ENCODE measurements at regions not wholly inside any gene's neighbourhood (a gene's known extent, or its start where the extent isn't known, plus 50 kb on each side); places are given as distances from the start of the nearest gene placed in this dataset.

DNA sequence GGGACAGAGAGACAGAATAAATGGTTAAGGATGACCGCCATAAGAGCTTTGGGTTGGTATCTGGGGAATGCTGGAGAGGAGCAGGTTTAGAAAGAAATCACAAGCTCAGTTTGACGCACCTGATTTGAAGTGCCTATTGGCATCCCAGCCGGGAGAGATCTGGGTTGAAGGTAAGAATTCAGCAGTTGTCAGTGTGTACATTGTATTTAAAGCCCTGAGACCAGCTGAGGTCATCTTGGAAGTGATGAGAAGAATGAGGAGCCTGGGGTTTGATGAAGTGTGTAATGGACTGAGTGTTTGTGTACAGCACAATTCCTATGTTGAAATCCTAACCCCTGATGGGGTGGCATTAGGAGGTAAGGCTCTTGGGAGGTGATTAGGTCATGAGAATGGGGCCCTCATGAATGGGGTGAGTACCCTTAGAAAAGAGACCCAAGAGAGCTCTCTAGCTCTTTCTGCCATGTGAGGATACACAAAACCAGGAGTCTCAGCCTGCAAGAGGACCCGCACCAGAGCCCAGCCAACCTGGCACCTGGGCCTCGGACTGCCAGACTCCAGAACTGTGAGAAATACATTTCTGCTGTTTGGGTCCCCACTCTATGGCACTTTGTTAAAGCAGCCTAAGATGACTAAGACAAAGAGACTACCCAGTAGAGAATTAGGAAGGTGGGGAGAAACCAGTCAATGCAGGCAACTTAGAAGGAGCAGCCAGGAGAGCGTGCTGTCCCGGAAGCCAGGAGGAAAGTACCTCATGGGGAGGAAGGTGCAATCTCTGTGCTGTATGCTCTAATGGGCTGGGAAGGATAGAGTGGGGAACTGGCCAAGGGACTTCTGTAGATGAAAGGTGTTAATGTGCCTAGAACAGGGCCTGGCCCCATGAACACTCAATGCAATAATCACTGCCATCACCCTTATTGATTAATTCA lies 133.7 kb upstream of the SLC24A3 start:
- no peak for DNase-seq (ENCODE audit: low read depth)

DNA sequence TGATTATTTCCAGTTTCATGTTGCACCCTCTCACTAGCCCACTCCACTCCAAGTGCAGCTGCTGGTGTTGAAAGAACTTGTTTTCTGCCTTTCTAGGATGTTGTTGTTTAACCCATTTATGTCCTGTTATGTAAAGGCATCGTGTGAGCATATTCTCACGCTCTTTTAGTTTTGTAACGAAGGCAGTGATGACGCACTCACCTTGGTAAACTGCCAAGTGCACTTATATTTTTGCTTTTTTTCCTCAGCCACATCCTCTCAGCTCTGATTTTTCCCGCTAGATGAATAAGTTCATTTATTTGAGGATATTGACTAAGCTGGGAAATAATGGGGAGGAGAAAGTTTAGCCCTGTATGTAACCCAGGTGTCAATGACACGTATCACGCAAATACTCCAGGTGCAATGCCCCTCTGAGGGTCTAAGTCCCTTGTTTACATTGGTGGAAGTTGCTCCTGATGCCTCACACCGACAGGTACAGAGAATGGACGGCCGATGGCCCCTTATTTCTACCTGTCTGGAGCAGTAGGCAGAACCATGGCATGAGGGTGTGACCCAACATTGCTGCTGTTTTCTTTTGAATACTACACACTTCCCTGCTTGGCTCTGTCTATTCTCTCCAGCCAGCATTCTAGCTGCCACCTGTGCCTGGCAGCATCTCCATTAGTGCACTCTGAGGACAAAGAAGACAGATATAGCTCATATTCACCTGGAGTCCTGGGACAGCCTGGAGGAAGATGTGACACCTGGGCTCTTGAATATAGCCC lies 132.7 kb upstream of the SLC24A3 start:
- no peak for DNase-seq (ENCODE audit: low read depth)

DNA sequence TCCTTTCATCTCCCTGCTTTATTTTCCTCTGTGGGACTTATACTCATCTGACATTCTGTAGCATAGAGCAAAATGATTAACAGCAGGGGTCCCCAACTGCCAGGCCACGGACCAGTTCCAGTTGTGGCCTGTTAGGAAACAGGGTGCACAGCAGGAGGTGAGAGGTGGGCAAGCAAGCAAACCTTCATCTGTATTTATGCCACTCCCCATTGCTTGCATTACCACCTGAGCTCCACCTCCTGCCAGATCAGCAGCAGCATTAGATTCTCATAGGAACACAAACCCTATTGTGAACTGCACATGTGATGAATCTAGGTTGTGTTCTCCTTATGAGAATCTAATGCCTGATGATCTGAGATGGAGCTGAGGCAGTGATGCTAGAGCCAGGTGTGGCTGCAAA lies 130.5 kb upstream of the SLC24A3 start:
- no peak for DNase-seq (ENCODE audit: low read depth)

DNA sequence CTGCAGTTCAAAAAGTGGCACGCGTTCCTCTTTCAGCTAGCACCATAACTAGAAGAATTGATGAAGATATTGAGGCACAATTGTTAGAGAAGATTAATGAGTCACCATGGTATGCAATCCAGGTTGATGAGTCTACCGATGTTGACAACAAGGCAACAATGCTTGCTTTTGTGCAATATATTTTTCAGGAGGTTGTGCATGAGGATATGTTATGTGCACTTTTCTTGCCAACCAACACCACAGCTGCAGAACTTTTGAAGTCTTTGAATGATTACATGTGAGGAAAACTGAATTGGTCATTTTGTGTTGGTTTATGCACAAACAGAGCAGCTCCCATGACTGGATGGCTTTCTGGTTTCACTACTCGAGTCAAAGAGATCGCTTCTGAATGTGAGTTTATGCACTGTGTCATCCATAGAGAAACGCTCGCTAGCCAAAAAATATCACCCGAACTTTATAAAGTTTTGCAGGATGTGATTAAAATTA lies 129.3 kb upstream of the SLC24A3 start:
- DNase-seq (ENCODE audit: low read depth): no peak

DNA sequence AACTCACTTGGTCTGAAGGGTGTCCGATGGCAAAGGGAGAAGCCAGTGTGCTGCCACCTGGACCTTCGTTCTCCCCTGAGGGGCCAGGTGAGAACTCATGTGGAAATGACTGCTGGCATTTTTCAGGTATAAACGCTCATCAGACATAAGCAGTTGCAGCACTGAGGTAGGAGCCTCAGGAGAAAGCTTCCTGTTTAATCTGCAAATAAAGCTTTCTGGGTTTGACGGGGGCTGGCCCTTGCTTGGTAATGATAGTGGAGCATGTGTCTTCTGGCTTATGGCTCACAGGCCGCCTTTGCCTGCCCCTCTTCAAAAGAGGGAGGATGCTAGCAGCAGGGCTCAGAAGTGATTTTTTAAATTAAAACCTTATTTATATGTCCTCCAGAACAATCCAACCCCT lies 122.1 kb upstream of the SLC24A3 start:
- no peak for DNase-seq (ENCODE audit: low read depth)

DNA sequence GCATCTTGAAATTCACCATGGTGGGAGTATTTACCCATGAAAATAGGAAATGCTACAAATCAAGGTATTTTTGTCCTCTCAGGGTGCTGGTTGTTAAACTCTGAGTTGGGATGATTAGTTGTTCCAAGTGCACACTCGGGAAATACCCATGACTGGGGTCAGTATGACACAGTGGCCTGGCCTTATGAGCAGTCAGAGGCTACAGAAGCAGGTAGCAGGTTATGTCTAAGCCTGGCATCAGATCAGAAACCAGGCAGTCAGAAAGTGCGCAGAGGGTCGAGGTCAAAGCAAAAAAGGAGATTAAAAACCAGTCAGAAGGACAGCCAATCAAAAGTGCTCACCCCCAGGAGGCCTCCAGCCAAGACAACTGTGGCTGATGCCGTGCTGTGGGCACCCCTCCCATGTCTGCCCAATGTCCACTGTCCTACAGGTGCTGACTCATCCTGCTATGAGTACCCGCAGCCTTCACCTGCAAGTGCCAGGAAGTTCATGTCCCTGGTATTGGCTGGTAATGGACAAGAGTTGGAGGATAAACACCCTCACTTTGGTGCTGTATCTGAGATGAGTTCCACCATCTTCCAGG lies 117.4 kb upstream of the SLC24A3 start:
- no peak for DNase-seq (ENCODE audit: low read depth)

DNA sequence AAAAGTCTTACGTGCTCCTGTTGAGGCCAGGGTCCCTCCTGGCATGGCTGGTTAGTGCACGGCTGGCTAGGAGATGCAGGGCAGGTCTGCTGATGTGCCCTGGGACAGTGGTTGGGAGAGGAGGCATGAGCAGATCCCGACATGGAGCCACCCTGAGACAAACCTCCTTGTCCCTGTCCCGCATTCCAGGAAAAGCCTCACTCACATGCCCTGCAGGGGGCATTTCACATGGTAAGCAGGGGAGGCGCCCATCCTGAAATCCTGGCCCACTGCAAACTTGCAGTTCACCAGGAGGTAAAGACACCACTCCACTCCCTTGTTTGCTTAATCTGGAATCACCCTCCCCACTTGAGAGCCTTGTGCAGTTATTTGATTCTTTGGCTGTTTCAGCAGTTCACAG lies 116.7 kb upstream of the SLC24A3 start:
- DNase-seq (ENCODE audit: low read depth): no peak

DNA sequence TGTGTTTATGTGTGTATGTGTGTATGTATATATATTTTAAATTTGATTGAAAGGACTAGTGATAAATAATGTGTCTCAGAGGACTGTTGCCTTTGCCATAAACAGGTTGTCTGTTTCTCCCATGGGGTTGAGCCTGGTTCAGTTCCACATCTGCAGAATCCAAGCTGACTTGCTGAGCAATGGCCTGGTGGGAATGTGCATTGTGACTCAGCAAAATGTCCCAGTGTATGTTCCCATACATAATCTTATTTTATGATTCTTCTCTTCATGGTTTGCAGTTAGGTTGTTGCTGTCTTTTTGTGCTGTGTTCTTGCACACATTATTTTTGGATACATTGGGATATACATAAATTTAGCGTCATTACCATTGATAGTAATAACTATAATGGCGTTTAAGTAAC lies 115.6 kb upstream of the SLC24A3 start:
- no peak for DNase-seq (ENCODE audit: low read depth)

DNA sequence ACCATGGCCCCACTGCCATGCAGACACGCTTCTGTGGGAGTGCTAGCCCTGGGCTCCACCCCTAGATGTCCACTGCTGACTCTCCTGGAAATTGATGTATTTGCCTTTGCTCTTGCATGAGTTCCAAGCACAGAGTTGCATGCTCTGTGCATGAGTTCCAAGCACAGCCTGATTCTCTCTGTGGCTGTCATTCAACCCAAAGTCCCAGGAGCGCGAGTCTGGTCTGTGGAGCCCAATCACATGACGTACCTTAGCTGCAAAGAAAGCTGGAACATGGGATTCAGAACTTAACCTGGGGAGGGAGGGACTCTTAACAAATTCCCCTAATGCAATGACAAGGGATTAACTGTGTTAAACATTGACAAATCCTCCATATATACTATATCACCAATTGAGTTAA lies 114.3 kb upstream of the SLC24A3 start:
- no peak for DNase-seq (ENCODE audit: low read depth)

DNA sequence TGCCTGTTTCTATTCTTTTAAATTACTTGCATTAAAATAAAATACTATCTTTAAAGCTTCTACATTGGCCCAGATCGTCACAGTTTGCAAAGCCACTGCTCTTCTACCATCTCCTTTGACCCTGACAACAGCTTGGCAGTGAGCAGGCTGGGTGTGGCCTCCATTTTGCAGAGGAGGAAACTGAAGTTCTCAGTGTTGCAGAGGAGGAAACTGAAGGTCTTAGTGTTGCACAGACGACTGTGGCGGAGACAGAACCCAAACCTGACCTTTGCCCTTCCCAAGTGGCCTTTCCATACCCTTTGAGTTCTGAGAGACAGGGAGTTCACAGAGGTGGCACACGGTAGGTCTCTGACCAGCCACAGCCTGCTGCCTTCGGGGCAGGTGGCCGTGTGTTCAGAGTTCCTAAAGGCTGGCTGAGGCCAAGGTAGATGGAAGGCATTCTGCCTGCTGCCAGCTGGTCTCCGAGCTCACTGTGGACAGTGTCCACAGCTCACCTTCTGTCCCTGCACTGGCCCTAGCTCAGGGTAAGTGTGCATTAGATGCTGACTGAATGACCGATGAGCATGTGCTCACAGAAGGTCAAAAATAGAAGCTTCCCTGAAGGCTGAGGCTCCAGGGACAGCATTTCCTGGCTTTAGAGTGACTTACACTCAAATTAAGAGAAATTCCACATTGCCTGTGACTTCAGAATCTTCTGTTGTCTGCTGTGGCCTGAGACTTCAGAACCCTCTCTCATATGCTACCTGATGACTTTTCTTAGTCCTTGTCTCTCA lies 113.5 kb upstream of the SLC24A3 start:
- no peak for DNase-seq (ENCODE audit: low read depth)

DNA sequence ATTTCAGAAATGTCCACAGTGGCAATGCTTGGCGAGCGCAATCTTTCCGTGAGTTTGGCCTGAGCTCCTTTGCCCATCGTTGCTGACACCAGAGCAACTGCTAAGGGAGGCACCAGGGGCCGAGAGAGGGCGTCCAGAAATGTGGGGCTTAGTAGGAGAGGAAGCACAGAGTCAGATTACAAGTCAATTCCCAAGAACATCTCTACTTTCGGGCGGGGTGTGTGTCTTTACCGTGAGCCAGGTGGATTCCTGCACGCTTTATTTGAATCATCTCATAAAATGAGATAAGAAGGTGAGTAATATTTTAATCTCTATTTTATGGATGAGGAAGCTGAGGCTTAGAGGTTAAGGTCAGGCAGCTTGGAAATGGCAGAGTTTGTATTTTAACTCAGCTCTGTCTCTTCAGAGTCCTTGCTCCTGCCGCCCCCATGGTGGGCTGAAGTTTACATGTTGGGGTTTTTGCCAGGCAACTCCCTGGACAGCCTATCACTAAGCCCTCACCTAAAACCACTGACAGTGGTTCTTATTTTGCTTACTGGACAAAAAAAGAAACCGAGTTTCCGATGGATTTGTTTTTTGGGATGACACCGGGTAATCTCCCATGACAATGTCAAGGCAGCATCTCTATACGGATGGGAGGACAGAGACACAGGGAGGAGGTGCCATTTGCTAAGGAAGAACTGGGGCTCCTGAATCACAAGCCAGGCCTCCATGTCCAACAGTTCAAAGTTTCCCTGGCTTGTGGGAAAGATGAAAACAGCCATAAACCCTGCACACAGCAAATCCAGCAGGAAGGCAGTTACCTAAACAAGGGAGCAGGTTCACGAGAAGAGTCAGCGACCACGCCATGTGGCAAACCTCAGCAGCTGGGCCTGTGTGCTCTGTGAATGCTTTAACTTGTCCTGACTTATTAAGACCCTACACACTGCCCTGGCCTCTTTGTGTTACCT lies 112.6 kb upstream of the SLC24A3 start:
- DNase-seq (ENCODE audit: low read depth): no peak

DNA sequence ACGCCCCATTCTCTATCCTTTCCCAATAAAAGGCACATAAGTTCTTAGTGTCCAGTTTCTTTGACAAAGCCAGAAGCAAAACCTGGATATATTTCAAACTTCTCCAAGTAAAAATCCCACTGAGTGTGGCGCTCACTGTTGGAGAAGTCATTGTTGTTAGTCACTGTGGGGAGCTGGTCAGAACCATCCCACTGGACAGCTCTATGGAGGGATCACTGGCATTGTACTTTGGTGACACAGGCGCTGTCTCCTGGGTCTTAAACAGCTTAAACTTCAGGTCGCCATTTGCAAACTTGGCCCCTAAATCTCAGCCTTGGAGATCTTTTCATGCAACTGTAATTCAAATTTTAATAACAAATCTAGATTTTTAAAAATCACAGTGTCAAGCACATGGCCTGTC lies 111.5 kb upstream of the SLC24A3 start:
- DNase-seq (ENCODE audit: low read depth): no peak

DNA sequence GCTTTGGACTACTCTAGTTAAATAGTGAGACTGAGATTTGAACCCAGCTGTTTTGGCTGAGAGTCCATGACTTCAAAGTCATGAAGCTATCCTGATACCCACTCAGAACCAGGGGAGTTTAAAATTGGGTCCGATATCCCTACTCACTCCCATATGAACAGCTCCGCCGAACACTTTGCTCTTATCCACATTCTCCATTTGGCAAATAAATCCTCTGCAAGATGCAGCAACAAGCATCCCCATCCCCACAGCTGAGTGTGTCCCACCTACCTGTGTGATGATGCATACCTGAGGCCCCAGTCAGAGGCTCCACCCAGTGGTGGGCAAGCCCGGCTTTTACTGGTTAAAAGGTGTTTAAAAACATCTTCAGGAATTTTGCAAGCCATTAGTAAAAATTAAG lies 108.3 kb upstream of the SLC24A3 start:
- DNase-seq (ENCODE audit: low read depth): no peak

DNA sequence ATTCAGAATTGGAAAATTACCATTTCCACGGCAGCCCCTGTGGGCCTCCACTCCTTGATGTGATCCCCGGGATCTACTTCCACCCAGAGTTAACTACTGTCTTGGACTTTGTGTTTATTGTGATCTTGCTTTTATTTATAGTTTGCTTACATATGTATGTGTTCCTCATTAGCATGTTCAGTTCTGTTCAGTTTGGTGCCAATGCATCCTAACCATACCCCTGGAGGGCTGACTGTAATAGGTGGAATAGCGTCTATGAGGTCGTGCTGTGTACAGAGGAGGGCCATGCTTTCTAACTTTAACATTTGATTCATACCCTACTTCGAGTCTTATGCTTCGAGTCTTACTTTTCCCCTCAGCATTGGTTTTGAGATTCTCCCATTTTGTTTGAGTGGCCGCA lies 104.3 kb upstream of the SLC24A3 start:
- no peak for DNase-seq (ENCODE audit: low read depth)

DNA sequence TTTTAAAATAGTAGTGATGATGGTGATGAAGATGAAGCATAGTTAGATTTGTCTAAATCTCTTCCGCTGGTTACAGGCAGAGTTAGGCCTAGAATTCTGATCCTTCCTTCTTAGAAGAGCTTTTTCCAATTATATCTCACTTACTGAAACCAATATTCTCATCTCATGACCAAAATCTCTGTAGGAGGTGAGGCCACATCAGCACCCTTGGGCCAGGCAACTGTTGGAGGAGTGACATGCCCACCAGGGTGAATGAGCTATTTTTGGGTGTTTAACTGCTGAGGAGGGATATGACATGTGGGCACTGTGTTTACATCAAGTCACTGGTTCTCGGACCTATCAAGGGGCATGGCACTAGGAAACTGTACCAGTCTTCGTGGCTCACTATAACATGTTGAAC lies 102.2 kb upstream of the SLC24A3 start:
- no peak for DNase-seq (ENCODE audit: low read depth)

DNA sequence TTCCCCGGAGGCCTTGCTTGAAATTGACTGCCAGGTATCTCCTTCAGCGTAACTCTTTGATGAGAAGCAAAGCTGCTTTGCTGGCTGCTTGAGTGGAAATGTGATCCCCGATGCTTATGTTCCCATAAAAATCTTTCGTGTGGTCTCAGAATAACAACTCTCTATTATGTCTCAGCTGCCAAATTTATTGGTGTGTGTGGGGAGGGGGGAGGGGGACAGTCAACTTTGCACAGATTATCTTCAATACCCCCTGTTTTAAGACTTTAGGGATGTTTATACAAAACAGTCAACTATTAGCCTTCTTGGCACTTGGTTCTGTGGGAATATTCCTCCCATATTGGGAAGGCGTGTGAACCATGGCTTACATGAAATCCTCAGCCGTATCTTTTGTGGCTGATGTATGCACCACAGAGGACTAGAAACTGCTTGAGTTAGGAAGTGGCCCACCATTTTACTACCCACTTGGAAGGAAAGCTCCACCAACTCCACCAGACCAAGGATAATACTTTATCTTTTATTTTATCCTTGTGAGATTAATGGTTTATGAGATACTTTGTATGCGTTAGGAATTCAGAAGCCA lies 101.5 kb upstream of the SLC24A3 start:
- no peak for DNase-seq (ENCODE audit: low read depth)

DNA sequence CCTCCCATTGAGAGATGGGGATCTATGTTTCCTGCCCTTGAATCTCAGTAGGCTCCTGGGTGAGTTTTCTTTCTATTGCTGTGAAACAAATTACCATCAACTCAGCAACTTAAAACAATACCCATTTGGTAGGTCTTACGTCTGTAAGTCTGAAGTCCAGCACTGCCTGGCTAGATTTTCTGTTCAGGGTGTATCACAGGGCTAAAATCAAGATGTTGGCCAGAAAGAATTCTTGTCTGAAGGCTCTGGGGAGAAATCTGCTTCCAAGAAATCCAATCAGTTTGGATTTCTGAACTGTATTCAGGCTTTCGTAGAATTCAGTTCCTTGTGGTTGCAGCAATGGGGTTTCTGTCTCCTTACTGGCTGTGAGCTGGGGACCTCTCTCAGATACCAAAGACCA lies 99.6 kb upstream of the SLC24A3 start:
- no peak for DNase-seq (ENCODE audit: low read depth)

DNA sequence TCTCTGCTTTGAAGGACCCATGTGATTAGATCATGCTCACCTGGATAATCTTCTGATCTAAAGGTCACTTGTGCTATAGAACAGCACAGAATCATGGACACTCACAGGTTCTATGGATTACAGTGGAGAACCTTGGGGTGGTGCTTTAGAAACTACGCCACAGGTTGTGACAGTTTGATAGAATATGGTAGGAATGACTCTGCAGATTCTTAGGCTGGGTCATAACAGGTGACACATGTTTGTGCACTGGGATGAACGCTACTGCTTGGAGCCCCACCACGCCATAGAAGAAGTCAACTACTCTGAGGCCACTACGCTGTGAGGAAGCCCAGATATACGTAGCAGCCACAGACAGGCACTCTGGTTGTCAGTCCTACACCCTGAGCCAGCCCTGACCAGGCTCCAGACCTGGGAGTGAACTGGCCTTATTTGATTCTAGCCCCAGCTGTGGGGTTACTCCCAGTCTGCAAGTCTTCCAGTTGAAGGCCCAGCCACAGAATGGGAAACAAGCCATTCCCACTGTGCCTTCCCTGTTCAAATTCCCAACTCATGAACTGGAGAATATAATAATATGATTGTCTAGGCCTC lies 99.0 kb upstream of the SLC24A3 start:
- no peak for DNase-seq (ENCODE audit: low read depth)

DNA sequence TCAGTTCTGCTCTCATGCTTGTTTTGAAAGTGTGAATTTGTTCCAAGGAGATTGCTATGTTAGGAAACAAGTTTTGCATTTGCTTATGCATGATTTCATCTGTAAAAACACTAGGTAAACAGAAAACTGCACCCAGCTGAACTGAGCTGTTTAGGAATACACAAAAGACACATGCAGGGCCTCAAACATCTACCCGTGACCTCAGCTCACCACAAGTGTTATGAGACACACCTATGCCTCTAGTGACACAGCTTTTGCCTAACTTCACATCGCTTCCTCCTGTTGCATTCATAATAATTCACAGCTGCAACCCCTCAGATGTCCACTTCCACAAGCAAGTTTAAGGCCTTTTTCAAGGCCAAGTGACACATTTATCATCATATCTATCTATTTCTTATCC lies 98.0 kb upstream of the SLC24A3 start:
- DNase-seq (ENCODE audit: low read depth): no peak

DNA sequence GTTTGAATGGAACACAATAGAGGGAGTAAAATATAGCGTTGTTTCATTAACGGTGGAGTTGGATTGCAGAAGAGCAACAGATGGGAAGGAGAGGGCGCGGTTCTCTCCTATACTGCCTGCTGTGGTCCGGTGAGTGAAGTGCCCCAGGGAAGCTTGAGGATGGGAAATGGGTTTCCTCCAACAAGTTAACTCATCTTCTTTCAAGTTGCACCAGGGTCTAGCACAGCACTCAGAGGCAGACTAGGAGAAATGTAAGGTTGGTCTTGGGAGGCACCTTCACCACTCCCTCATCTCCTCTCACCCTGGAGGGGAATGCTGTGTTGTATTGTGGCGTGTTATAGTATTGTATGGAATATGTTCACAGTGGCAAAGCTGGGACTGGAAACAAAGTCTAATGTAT lies 96.9 kb upstream of the SLC24A3 start:
- DNase-seq (ENCODE audit: low read depth): no peak
